A204.1 (cell line): ENCODE measurements at regions not wholly inside any gene's neighbourhood (a gene's known extent, or its start where the extent isn't known, plus 50 kb on each side); places are given as distances from the start of the nearest gene placed in this dataset.

ENCODE experiments used
- FAIRE-seq: peaks from 2 replicates; lab custom pipeline; 2012; peaks lifted over from hg19 to GRCh38; lab: Jason Lieb, UNC

DNA sequence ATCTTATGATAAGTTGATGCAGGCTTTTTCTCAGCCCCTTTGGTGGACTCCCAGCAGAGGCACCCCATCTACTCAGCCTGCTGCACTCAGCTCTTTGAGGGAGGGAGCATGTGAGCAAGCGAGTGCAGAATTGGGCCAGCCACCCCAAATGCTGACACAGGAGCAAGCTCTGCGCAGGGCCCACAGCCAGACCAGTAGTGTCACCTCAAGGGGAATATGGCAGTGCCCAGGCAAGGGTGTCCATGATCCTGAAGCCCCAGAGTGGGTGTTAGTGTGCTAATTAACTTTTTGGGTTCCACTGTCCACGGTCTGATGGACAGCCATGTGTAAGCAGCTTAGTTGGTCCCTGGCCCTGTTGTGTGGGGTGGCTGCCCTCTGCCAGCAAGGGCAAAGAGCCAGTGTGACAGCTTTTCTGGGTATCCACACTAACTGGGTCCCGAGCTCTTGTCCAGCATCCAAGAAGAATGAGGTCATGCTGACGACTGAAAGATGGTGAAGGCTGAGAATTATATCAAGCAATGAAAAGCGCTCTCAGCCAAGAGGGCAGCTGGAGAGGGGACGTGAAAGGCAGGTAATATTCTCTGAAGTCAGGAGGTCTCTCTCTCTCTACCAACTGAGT lies 898.3 kb upstream of the PCDH9 start:
- no peak for FAIRE-seq

GRCh38 chr13:68125087-68125480 lies 894.9 kb upstream of the PCDH9 start:
- no peak for FAIRE-seq

DNA sequence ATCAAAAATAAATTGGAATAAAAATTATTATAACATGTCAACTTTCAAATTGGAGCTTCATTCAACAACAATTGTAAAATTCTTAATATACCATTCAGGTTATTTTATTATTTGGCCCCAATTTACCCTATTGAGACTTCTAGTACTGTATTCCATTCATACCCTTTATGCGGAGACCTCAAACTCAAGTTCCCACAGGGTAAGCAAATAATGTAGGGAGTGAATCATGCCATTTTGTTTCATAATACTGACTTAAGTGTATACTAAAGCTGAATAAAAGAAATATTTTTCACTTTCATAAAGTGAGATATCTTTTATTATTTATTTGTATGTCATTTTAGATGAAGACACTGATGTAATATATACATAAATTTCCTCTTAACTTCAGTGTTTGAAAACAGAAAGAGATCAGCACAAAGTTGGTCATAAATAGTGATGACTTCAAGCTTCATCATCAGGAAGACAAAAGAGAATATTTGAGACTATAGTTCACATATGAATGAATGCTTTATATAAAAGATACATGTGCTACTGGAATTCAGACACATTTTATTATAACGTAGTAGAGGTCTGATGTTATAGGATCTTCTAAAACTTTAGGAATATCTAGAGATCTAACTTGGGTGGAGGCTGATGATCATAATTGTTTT lies 894.4 kb upstream of the PCDH9 start:
- FAIRE-seq = peak; percentile 32

GRCh38 chr13:68110178-68110768 lies 880.1 kb upstream of the PCDH9 start:
- no peak for FAIRE-seq

DNA sequence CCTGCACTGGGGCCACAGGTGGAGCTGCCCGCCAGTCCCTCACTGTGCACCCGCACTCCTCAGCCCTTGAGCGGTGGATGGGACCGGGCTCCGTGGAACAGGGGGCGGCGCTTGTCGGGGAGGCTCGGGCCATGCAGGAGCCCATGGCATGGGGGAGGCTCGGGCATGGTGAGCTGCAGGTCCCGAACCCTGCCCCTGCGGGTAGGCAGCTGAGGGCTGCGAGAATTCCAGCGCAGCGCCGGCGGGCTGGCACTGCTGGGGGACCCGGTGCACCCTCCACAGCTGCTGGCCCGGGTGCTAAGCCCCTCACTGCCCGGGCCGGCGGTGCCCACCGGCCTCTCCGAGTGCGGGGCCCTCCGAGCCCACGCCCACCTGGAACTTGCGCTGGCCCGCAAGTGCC lies 877.5 kb upstream of the PCDH9 start:
- no peak for FAIRE-seq

DNA sequence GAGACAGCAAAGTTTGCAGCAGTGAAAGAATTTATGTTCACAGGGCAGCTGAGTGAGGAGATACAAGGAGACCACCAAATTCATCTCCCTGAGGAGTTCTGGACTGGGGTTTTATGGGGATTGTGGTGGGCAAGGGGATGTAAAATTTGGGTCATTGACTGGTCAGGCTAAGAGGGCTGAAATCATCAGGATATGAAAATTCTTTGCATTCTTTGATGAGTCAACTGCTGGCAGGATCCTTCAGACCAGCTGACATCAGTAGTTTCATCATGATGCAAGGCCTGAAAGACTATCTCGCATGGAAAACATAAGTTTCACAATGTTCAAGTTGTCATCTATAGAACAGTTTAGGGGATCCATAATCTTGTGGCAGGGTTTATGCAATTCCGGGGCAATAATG lies 869.5 kb upstream of the PCDH9 start:
- FAIRE-seq = no peak

GRCh38 chr13:68081061-68081460 lies 850.9 kb upstream of the PCDH9 start:
- no peak for FAIRE-seq

DNA sequence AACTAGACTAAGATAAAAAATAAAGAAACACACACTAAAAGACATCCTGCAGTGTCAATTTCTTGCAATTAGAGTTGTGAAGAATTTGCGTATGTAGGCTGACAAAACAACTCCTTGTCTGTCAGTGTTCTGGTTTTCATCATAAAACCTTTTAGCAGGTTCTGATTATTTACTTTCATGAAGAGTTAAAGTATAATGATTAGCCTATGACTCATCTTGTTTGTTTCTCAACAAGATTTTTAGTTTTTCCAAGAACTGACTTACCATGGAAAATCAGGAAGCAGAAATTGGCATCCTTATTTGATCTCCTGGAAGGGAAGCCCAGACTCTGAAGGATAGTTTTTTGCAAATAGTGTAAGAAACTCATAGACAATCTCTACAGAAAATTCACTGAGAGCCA lies 848.7 kb upstream of the PCDH9 start:
- FAIRE-seq = no peak

DNA sequence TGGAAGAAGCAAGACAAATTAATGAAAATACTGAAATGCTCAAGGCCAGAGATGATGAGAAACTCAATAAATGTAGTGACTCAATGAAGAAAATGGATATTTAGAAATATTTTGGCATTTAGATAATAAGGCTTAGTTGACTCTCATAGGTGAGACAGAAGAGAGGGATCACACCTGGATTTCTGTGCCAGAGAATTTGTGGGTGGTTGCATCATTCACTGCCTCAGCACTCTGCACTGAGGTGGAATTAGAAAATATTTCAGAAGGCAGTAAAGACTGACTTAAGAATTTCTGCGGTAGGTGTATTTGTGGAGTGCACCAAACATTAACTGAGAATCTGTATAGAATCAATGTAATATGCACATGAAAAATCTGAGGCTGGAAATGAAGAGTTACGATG lies 848.3 kb upstream of the PCDH9 start:
- no peak for FAIRE-seq

DNA sequence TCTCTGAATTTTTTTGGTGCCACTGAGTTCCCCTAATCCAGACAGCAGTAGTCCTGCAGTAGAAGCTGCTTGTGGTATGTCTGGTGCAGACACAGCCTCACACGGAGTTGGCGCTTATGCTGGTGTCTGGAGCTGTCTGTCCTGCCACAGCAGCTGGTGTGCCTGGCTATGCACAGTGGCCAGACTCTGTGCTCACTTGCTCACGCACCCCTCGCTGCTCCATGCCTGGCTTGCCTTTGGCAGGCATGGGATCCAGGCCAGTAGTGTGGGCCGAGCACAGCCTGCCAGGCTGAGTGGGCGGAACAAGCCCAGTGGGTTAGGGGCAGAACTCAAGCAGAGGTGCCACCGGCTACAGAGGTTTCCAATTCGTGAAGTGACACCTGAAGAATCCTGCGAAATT lies 845.9 kb upstream of the PCDH9 start:
- FAIRE-seq = no peak

DNA sequence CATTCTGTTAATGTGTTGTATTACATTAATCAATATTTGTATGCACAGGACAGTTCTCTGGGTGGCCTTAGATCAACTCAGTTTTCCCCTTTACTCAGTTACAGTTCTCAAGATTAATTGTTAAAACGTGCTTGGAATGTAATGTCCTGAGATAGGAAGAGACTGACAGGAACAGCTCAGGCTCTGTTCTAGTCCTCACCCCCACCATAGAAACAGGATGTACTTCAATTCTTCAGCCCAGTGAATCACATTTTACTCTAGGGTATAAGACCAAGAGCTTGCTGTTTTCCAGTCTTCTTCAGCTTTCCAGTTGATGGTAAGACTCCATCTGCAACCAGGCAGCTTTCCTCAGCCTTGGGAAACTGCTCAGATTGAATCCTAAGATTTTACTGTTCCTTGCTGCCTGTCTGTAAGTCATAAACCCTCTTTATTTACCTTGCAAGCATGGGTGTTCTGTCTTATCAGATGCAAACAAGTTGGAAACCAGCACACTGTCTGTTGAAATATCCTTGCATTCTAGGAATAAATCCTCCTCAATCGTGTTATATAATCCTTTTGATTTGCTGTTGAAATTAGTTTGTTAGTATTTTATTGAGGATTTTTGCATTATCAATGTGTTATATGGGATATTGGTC lies 836.9 kb upstream of the PCDH9 start:
- no peak for FAIRE-seq

- FAIRE-seq = no peak
These were observed 834.0 kb upstream of the PCDH9 start for GRCh38 chr13:68064001-68064770.

DNA sequence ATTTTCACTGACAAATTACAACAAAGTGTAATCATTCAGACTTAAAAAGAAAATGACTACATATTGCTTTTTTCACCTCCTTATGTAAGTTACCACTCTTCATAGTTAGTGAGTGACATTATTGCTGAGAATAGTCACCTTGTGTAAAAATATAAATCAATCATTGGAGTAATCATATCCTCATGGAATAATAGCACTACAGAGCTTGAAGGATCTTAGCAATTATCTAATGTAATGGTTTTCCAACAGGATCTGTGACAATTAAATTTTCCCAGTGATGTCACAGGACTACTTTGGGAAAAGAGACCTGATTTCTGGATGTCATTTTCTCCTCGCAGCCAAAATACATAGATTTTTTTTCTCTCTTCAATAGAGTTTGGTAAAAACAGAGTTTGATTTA lies 833.0 kb upstream of the PCDH9 start:
- FAIRE-seq = no peak

DNA sequence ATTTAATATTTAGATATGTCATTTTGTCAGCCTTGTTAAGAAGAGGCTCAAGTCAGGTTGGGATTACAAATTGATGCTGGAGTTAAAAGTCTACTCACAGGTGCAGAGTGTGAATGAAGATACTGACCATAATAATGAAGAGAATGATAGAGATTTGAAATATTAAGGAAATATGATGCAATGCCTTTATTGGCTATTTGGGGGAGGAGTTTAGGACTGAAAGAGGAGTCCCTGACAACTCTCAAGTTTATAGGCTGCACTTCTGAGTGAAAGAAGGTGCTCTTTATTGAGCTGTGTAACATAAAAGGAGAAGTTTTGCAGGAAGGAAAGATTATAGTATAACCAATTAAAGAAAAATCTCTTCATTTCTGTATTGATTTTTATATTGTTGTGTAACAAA lies 827.7 kb upstream of the PCDH9 start:
- no peak for FAIRE-seq

DNA sequence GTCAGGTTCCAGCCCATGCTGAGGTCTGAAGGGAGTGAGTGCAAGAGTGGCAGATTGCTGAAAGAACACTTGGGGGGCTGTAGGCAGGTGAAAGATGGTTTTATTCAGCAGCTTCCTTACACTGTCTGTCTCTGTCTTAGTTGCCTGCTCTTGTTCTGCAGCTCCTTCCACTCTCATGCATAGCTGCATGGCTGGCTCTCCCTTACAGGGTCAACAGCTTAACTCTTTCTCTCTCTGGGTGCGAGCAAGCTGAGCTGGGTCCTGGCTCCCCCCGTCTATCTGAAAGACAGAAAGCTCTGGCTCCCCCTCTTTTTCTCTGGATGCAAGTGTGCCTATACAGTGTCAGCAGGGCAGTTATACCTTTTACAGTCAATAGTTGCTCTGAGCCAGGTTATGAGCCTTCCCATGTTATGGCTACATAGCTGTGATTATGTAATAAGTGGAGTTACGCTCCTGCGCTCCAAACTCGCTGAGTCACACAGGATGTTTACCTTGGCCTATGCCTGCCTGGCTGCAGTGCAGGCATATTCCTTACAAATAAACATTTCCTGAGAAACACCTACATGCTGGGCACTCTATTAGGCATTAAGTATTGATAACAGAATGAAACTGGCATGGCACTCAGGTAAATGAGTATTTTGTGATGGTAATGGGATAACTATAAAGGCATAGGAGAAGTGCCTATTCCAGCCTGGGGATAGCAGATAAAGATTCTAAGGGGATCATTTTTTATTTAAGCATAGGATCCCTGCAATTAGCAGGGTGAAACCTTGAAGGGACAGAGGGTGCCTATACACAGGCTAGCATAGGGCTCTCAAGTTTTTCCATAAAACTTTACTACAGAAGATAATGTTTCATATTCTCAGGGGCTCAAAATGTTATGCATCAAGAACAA lies 826.9 kb upstream of the PCDH9 start:
- no peak for FAIRE-seq

- FAIRE-seq = no peak
These were observed 821.8 kb upstream of the PCDH9 start for GRCh38 chr13:68051910-68052309.

GRCh38 chr13:68050761-68051160 lies 820.6 kb upstream of the PCDH9 start:
- FAIRE-seq = no peak

DNA sequence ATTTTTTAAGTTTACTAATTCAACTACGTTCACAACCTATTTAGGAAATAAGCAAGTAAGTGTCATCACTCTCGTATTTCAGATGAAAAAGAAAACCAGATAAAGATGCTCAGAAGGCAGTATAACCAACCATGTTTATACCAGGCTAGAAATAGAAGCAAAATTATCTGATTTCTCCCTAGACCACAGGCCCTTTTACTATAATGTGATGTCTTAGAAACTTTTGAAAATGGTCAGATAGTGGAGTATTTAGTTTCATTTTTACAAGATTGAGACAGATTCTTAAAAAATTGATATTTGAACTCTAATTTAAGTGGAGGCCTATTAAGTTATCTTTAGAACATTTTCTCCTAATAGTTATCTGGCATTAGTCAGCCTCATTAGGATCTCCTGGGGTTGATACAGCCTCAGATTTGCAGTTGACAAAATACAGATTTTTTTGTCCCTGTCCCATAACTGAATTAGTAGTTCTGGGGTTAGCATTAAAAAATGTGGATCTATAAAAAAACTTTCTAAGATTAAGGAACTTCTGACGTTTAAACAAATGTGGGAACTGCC lies 818.7 kb upstream of the PCDH9 start:
- no peak for FAIRE-seq

DNA sequence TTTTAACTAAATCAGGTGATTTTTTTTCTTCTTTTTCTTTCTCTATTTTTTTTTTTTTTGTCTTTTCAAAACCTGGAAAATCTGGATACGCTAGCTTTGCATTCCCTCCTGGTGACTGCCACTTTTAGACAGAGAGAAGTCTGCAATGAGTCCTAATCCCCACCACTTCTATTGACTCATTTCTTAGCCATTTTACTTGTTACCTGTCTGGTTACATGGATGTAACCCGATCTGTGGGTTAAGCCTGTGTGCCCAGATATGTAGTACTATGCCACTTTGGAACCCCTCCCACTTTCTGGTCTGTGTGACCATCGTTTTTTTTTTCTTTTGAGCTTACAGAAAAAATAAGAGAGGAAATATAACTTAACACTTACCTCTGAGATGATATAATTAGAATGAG lies 817.8 kb upstream of the PCDH9 start:
- FAIRE-seq = no peak

GRCh38 chr13:68046903-68047302 lies 816.8 kb upstream of the PCDH9 start:
- no peak for FAIRE-seq

DNA sequence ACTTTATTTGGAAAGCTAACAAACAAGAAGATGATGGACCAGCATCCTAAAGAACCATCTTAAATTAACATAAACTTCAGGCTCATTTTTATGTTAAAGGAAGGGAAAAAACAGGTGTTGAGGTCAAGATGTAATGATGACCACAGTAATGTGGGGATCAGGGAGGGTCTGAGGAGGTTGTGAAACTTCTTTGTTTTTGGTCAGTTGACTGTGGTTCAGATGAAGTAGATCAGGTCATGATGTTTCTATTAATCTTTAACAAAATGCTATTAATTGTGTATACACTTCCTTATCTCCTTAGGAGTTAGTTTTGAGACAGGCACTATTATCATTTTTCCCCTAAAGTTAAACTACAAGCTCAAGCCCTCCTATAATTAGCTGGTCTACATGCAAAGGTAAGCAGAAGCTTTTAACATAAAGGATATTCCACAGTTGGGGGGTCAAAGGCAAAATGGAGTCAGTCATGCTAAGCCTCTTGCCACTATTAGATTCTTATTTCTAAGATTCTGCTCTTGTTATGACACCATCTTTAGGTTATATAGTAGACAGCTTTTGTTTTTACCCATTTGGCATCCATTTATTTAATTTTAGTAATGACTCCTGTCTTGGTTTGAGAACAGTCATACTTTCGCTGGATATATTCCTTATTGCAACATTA lies 800.1 kb upstream of the PCDH9 start:
- FAIRE-seq = no peak
